GM18909 (cell line): ENCODE measurements at regions not wholly inside any gene's neighbourhood (a gene's known extent, or its start where the extent isn't known, plus 50 kb on each side); places are given as distances from the start of the nearest gene placed in this dataset.

Source experiments
- ATAC-seq: cut with Tn5 transposase; IDR thresholded peaks from one replicate; pipeline ENCODE4 v1.9.1; 2021; ENCODE audit warnings: mild to moderate bottlenecking; ENCODE audit not compliant: unreplicated experiment, poor library complexity

DNA sequence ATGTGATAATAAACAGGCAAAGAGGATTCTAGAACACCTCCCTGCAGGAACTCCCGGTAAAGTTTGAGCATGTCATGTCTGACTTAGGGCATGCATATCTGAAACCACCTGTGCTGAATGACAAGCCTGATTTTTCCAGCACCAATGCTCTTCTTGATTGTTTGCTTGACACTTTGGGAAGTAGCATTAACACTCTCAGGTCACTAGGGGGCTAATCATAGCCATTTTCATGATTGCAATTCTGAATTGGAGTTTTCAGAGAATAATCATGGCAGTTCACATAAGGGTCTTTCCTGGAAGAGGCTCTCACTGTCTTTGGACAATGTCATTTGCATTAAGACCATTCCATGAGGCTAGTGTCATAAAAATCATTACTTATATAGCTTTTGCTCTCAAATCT is 234.4 kb upstream of the MTNR1B start:
- no peak for ATAC-seq

DNA sequence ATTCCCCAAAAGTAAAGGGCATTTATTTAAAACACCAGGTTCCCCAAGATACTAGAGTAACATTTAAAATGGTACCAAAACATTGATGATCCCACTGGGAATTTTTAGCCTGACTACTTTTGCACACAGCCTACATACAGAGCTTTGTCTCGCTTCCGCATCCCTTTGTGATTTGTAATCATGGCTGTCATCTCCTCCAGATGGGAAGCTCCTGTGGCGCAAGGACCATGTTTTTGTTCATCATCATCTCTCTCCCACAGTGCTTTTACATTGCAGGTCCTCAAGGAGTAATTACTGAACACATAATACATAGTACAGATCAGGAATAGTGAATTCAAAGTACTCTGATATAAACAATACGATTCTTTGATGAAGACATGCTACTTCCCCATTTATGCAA is 231.2 kb upstream of the MTNR1B start:
- ATAC-seq = no peak

DNA sequence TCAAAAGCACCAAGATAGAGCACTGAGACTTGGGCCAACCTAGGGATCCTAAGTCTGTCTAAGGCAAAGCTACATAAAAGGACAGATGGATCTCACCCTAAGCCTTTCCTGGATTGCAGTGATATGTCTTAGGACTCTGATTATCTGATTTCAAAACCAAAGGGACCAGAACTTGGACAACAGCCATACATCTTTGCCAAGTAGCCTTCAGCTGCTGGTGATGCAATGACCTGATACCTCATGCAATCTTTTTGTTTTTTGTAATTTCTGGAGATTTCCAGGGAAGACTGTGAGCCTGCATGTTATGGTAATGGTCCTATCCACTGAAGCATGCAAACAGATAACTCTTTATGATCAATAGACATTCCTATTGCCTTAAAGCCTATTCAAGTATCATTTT is 230.4 kb upstream of the MTNR1B start:
- no peak for ATAC-seq

DNA sequence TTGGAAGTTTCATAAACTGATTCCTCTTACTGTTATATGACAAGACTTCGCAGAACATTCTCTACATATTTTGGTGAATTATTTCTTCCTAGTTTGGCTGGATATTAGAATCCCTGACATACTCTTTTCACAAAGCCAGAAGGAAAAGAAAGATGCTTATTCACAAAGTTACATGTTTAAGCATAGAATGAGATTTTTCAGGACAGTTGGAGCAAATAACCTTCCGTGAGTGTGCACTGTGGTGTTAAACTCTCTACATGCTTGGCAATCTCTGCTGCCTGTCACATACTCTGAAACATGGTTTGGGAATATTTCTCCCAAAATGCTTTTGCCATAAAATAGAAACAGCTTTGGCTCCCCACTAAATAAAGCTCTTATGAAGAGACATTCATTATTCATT is 230.0 kb upstream of the MTNR1B start:
- no peak for ATAC-seq

DNA sequence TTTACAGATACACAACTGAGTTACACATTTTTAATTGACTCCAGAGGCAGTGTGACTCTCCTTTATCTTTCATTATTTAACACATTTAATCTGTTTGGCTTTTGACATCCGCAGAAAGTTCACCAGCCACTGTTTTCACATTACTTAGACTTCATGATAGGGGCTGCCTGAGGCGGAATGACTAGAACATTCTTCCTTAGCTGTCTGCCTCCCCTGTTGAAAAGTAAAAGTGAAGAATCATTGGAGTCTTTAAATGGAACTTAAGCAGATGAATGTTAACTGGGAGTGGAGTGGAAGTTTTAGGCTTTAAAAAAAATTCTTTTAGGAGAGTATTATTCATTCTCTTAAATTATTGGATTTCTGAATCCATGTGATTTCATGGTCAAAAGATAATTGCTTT is 229.2 kb upstream of the MTNR1B start:
- ATAC-seq = no peak

DNA sequence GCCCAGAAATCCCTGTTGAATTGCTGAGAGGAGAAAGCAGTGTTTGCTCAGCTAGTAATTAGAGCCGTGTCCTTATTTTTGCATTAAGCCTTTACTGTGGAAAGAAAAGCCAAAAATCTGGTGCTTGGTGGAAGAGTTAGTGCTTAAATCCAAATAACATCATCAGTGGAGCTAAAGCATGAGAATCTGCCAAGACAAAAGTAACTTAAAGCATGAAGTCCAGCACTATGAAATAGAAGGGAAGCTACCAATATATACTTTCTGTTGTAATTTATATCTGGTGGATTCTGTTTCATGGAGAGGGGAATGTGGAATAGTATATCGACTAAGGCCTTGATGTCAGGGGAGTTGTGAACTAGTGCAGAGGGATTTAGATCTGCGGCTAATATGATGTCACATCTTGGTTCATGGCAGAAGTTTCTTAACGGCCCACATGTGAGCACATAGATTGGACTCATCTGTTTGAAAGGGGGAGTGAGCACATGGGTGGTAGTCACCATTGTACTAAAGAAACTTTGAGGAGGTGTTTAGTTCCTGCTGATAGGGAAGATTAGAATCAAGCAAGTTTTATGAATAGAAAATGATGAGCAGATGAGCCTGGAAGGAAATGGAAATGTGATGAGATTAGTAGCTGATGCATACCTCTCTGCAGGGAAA is 224.4 kb upstream of the MTNR1B start:
- no peak for ATAC-seq

DNA sequence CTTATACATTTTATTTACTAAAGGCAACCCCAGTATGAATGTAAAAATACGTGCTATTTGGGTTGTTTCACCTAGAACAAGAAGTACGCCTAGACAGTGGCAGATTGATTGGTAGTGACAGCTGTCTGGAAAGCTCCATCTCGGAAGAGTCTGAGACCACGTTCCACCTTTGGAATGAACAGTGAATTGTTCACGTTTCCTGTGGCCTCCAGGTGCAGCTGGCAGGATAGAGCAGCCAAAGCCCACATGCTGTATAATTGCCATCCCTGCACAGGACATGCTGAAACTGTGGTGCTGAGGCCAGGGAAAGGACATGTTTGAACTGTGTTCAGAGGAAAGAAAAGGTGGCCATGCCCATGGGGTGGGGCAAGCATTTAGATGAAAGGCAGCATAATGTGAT is 218.7 kb upstream of the MTNR1B start:
- no peak for ATAC-seq

DNA sequence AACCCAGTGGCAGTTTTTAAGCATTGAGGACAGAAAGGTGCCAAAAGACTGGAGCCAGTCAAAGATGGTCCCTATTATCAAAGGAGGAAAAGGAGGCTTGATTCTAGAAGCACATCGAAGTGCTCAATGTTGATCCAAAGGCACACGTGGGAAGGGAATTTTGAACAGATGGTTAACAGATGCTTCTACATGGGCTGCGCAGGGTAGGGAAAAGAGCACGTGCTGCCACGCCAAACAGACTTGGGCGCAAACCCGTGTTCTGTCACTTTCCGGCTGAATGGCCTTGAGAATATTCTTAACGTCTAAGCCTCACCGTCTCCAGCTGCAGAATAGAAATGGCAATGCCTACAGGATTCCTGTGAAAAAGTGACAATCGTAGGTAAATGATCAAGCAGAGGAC is 217.9 kb upstream of the MTNR1B start:
- no peak for ATAC-seq

DNA sequence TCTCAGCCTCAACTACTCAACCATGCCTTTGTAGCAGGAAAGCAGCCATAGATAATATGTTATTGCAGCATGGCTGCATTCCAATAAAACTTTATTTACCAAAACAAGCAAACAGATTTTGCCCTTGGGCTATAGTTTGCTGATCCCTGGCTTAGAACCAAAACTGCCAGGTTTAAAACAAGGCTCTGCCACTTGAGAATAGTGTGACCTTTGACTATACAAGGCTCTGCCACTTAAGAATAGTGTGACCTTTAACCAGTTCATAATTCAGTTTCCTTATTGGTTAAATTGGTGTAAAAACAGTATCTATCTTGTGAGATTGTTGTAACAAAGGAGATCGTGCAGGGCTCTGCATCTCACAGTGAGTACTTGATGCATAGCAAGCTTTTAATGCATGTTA is 217.3 kb upstream of the MTNR1B start:
- ATAC-seq = no peak

DNA sequence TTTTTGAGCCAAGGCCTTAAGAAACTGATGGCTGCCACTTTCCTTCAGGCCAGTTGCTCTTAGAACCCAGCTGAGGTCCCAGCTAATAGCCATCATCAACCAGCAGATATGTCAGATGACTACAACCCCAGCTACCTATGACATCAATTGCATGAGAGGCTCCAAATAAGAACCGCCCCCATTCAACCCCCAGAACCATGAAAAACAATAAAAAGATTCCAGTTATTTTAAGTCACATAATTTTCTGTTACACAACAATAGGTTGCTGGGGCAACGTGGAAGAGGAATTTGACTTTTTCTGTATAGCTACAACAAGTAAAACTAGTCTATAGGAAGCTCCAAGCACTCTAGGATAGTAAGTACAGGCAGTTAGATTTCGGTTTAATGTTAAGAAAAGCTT is 216.3 kb upstream of the MTNR1B start:
- no peak for ATAC-seq

DNA sequence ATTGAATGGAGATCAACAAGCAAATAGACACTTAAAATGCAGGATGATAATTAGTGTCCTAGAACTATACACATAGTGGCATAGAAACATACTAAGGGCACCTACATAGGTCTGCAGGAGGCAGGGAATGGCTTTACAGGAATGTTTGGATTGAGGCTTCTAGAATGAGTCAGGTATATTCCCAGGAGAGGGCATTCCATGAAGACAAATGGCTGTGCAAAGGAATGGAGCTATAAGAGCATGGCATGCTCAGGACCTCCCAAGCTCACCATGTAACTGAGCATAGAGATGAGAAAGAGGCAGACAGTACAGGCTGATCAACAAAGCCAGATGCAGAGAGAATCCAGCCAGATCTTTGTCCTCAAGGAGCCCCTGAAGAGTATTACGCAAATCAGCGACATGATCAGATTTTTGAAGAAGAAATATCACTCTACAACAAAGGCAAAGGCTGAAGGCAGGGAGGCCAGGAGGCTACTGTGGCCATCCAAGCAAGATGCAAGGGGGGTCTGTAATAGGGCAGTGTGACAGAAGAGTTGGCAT is 211.1 kb upstream of the MTNR1B start:
- no peak for ATAC-seq

DNA sequence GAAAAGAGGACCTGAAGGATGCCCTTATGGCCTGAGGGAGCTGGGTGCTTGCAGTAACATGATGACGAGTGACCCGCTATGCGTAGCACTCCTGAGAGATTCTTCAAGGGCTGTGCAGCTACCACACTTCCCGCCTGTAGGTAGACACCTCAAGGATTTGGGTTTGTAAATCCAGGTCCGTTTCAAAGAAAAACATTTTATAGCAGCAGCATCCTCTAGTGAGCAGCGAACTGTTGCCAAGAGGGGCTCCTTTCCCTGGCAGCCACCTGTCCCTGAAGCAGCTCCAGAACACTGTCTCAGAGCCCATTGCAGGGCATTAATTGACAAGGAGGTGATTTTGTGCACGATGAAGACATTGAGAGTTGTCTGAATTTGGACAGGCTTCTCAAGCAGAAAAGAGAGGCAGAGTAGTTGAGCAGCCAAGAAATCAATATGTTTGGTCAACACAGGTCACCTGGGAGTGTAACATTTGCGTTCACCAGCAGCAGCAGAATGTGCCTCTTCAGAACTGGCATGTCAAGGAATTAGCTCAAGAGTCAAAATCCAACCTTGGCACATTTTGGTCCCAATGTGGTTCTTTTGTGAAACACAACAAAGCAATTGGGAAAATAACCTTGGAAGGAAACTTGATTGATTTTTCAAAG is 209.8 kb upstream of the MTNR1B start:
- no peak for ATAC-seq

DNA sequence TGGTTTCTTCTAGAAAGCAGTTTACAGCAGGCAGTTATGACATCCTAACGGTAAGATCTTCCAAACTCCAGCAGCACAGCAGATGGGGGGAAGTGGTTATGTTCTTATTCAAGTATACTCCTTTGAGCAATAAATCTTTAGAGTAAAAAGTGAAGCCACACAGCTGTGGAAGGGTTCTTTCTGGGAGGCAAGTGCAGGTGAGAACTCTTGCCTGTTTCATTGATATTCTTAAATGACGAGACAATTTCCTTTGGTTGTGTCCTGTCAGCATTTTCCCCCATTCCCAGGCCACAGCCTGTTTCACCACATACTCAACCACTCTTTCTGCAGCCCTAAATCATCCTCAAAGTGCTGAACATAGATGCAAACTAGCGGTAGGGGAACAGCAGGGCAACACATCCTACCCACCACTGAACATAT is 207.3 kb upstream of the MTNR1B start:
- no peak for ATAC-seq

DNA sequence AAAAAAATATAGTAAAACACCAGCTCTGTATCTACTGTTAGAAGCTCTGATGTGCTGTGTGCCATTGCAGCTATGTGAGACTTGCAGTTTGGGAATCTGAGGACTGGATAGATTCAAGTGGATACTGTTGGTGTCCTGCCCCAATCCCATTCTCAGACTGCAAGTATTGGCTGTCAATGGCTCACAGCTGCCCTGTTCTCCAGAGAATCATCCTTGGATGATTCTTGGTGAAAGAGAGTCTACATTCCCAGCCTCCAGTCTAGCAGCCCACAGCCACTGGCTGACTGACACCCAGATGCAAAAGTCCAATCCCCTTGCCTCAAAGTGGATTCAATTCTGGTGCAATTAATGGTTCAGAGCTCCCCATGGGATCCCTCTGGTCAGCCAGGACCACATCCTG is 206.1 kb upstream of the MTNR1B start:
- ATAC-seq = no peak

DNA sequence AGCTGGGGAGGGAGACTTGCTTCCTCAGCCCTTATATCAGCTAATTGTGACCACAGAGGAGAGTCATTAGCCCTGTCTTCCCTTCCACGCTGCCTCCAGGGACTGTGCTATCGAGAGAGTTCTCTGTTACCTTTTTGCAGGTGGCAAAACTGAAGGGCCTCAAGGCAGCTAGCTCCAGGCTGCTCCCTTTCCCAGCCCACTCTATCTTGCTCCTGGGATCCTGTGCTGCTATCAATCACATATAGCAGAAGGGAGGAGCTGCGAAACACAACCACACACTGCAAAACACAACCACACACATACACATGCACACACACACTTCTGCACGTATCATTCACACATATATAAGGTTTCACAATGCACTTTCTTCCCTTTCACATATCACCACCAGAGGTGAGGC is 205.3 kb upstream of the MTNR1B start:
- no peak for ATAC-seq

DNA sequence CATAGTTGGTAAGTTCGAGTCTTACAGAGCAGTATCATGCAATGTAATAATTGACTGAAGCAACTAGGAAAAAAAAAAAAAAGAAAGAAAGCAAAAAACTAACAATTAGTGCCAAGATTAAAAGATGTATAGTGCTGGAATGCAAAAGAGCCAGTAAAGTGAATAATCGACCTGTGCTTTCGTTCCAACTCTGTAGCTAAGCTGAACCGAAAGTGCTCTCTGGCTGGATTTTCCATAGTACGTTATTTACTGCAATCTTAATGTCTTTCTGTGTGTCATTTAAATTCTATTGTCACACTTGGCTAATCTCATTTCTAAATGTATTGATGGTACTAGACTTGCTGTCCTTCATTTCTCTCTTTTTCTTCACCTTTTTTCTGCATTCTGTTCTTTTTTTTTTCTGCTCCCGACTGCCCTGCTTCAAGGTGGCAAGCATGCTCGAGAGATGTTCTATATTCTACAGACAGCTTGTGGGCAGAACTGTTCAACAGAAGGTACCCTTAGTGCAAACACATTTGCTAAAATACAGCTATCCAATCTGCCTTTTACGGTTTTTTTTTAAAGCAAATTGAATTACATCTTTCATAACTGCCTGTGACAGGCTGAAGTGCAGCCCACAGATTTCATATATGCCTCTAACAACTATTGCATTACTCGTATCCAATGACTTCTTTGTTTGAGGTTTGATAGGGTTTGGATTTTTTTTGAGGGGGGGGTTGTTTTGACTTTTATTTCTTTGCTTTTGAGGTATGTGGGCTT is 204.2 kb upstream of the MTNR1B start:
- no peak for ATAC-seq

DNA sequence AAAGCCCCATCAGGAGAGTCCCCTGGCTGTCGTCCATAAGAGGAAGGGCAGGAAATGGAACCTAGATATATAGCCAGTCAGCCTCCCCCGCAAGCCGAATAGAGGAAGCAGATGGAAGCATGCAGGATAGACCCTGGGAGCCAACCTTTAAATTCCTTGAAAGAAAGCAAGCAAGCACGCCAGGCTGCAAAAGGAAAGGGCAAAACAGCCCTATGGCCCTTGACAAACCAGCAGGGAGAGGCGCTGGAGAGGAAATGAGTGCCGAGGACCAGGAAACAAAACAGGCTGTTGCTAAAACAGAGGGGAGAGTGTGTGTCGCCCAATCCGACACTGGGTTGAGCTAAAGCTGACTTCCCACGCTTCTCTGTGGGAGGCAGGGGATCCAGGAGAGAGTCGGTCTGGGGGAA is 203.5 kb upstream of the MTNR1B start:
- no peak for ATAC-seq

DNA sequence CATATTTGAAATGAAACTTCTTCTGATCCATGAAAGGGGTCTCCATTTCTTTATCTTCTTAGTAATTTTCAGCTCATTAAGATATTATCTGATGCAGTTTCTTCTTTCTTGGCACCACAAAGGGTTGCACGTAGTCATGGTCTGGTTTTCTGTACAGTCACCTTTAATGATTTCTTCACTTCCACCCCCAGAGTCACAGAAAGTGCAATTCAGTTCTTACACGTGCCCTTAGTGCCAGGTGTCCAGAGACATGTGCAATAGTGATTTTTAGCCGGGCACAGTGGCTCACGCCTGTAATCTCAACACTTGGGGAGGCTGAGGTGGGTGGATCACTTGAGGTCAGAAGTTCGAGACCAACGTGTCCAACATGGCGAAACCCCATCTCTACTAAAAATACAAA is 202.8 kb upstream of the MTNR1B start:
- ATAC-seq = no peak

DNA sequence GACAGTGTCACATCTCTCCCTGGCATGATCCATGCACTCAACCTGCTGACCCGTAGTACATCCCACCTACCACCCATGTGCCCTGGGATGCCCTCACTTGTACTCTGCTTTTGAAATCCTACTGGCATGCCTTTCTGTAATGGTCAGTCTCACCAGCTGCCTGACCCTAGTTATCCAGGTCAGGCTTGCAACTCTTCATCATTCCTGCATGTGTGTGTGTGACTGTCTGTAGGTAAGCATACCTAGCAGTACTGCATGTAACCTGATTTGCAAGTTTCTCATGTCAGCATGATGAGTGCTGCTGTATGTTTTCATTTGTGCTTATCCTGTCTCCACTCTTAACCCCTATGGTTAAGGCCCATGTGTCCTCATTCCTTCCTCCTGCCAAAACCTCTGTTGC is 202.0 kb upstream of the MTNR1B start:
- no peak for ATAC-seq

DNA sequence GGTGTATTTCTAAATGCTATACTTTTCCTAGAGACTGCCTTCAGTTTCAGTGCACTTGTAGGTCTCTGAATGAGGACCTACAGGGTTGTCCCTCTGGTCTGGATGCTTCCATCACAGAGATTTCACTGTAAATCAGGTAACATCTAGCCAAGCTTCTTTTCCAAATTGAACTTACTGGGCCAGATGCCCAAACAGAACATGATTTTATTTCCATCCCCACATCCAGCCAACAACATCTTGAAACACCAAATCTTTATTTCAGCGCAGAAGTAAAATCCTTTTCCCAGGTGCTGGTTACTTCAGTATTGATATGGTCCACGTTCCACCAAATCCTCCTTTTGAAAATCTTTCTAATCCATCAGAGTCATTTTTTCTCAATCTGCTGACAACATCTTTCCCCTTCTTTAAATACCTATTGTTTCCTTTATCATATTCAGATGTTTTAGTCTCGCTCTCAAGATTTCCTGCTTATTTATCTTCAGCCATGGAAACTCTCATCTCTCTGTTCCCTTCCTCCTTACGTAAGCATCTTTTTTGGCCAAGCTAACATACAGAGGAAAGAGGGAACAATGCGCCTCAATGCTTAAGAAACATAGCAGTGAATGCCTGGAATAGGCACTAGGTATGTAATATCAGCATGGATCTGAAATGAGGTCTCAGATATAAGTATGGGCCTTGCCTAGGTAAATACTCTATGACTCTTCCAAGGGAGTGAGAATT is 201.2 kb upstream of the MTNR1B start:
- no peak for ATAC-seq

DNA sequence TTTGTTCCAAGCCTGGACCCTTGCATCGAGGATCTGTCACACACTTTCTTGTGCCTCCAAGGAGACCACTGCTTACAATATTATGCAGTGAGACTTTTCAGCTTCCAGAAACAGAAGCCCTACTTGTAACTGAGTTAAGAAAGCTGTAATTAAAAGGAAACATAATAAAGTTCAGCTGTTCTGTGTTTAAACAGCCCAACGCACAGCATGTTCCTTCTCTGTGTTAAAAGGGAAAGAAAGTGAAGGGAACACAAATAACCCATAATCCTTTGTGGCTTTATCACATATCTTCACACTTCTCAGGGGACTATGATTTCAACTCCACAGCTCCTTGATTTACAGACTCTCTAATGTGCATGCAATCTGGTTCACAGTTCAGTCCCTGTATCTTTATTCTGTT is 200.3 kb upstream of the MTNR1B start:
- no peak for ATAC-seq
